NCI-H1105 (cell line): ENCODE measurements at regions not wholly inside any gene's neighbourhood (a gene's known extent, or its start where the extent isn't known, plus 50 kb on each side); places are given as distances from the start of the nearest gene placed in this dataset.

Source experiments
- DNase-seq: peaks from one replicate; lab custom pipeline; 2025; lab: John Stamatoyannopoulos, UW

DNA sequence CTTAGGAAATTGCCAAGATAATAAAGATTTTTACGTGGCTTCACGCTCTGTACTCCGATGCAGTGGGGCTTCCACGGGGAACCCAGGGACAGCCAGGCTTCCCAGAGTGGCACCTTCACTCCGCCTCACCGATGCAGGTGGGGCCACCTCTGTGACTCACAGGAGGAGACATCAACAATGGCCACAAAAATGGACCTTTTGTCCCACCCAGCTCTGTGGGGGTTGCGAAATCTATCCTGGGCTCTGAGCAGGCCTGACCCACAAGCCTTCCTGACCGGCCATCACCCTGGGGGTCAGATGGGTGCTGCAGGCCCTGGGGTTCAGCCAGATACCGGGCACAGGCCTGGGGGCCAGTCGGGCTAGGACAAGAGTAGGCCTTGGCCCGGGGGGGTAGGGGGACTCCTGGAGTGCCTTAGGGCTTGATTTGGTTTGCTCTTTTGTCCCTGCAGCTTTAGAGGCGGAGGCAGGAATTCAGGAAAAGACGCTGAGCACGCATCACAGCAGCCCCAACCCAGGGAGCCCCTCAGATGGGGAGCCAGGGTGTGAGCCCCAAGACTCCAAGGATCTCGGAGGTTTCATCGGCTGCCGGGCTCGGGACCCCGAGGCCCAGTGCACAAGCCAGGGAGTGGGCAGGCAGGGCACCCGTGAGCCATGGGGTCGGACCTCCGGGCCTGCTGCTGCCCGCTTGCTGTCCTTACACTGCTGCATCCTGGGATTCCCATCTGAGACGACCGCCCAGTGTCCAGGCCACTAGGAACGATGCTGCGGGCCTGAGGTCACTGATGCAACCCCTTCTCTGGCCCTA, 136.5 kb upstream of the NKX1-1 start:
- DNase-seq: no peak

DNA sequence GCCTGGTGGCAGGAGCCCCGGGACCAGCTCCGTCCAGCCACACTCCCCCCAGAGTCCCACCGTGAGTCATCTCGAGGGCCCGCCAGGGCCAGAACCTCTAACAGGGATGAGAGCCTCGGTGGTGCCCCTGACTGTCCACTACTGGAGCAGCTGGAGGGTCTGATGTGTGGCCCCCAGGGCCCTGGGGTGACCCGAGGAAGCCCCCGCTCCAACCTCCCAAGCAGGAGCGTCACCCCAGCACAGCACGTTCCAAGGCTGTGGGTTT, 135.9 kb upstream of the NKX1-1 start:
- DNase-seq: no peak

DNA sequence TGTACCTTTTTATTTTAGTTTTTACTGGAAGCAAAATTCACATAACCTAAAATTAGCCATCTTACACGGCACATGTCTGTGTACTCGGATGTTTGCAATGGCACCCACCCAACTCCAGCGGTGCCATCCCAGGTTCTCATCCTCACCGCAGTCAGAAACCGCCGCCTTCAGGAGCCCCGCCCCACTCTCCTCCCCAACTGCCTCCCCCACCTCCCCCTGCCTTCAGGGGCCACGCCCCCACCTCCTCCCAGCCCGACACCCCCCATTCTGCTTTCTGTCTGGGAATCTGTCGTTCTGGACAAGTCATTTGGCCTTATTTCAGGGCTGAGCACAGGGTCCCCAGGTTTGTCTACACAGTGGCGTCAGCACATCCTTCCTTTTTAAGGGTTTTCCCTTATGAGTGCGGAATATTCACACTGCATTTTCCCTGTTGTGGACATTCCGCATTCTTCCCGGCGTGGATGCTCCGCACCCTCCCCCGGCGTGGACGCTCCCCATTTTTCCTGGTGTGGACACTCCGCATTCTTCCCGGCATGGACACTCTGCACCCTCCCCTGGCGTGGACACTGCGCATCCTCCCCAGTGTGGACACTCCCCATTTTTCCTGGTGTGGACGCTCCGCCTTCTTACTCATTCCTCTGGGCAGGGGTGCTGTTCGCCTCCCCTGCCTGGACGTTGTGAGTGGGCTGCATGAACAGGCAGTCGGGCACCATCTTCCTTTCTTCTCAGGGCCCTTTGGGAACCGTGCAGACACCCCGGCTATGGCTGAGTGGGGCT, 135.4 kb upstream of the NKX1-1 start:
- no peak for DNase-seq

- no peak for DNase-seq
Measured at GRCh38 chr4:1540601-1541375, 134.5 kb upstream of the NKX1-1 start.

DNA sequence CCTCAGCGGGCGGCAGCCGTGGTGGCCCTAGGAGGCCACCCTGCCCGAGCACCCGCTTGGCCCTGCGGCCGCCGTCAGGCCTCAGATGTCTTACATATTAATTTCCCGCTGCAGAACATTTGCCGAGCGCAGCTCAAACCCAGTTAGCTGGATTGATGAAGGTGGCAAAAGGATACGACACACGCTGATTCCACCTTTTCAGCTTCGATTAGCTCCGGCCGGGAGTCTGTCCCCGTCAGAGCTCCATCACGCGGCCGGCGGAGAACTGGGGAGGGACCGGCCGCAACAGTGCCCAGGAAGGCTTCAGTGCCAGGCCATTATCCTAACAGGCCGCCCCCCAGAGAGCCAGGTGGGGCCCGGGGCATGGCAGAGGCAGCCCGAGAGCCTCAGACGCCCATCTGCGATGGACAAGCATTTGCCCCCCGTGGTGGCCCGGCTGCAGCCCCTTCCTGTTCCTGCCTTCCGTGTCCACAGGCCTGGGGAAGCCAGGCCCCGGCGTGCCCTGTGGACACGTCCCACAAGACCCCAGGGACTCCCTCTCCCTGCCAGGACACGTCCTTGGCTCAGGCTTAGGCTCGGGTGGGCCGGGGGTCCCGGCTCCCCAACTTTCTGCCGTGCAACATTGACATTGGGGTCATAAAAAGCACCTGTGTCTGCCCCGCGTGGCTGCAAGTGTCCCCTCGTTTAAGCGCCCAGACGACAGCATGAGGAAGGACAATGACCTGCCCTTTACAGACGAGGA, 133.8 kb upstream of the NKX1-1 start:
- no peak for DNase-seq

DNA sequence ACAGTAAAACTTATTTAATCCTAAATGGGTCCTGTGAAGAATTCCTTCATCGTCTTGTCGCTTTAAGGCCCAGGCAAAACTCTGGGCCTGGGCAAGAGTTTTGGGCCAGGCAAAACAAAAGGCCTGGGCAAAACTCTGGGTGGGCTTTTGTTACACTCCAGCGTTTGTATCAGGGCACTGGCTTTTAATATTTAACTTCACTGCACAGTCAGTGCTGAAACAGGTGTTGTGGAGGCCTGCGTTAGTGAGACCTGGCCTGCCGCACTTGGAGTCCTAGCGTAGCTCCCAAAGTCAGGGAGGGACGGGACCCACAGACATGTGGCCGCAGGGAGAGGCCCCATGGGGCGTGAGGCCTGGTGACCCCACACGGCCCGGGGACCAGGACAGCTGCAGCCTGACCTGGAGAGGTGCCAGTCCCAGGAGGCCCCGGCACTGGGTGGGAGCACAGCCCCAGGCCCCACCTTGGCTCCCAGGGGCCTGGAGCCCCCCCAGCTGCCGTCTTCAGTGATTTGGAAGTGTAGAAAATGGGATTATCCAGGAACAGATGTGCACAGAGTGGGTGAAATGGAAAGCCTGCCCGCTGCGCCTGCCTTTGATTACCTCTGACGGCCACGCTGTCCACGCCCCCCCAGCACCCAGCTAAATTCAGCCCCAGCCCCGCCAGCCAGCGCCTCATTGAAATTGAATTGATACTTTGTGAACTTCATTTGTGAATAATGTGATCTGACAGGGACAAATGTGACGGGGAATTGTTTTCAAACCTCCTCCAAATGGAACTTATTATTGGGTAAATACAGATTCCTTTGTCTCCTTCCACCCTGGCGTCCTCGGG, 132.9 kb upstream of the NKX1-1 start:
- no peak for DNase-seq

GRCh38 chr4:1538096-1538410, 131.8 kb upstream of the NKX1-1 start:
- no peak for DNase-seq

DNA sequence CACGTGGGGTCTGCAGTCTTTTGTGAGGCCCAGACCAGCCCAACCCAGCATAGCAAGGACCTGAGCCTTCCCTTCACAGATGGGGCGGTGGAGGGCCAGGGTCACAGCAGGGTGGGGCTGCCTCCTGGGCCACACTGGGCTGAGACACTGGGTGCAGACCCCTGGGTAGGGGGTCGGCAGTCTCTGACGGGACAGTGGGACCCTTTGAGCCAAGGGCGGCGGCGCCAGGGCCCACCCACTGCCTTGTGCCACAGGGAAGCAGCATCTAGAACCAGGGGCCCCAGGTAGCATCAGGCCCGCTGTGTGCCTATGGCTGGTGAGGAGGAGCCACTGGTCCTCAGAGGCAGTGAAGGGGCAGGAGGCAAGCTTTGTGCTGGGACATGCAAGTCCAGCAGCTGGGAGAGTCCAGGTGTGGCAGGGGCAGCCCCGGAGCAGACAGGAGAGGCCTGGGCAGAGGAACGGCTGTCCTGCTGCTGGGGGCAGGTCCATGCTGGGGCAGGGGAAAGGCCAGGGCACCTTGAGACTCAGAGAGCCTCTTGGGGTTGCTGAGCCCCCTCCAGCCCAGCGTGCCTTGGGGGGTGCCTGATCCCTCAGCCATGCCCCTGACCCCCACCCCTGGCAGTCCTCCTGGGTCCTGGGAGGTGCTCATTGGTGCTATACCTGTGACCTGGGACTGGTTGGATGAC, 131.3 kb upstream of the NKX1-1 start:
- no peak for DNase-seq

DNA sequence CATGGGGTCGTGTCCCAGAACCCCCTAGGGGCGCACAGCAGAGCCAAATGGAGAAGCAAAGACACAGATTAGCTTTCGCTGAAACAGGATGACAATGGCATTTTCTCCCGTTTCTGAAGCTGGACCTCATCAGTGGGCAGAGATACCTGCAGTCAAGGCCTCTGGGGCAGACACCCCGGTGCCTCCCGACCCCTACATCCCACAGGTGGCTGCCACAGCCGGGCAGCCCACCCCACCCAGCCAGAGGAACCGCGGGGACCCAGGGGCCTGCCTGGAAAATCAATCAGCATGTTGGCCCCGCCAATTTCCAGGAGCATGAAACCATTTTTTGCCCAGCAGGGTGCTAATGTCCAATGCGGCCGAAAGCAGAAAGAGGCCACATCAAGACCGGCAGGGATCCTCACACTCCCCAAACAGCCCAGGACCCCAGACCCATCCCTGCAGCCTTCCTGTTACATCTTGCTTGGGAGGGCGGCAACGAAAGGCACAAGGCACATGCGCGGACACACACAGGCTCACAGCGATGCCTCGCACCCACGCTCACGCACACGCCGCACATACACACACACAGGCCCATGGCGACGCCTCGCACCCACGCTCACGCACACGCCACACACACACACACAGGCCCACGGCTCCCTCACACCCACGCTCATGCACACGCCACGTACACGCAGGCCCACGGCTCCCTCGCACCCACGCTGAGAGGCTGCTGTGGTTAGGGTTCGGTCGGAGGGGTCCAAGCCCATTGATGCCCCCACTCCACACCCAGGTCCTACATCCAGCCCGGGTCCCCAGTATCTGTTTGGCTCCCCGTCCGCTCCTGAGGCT, 130.6 kb upstream of the NKX1-1 start:
- DNase-seq: no peak

DNA sequence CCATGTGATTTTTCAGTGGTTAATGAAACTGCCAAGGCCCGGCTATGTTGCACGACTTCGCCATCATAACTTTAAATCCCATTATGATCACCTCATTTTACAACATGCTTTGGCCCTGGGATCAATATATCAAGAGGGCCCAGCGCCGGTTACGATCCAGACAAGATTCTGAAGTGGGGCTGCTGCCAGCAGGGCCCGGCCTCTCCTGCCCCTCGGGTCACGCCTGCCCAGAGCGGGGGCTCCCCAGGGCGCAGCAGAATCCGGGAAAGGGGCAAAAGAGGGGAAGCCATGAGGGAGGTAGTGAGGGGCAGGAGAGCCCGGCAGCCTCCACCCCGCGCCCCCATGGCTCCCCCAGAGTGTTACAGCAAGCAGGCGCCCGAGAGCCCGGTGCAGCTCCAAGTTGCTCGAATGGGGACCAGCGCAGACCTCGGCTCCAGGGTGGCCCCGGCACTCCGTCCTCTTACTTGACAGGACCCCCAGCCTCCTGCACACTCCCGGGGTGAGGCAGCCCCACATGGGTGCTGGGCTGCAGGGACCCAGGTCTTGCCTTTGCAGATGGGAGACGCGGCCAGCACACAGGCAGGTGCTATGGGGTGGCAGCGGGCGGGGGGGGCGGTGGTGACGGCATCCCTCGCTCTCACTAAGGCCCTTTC, 129.8 kb upstream of the NKX1-1 start:
- no peak for DNase-seq

DNA sequence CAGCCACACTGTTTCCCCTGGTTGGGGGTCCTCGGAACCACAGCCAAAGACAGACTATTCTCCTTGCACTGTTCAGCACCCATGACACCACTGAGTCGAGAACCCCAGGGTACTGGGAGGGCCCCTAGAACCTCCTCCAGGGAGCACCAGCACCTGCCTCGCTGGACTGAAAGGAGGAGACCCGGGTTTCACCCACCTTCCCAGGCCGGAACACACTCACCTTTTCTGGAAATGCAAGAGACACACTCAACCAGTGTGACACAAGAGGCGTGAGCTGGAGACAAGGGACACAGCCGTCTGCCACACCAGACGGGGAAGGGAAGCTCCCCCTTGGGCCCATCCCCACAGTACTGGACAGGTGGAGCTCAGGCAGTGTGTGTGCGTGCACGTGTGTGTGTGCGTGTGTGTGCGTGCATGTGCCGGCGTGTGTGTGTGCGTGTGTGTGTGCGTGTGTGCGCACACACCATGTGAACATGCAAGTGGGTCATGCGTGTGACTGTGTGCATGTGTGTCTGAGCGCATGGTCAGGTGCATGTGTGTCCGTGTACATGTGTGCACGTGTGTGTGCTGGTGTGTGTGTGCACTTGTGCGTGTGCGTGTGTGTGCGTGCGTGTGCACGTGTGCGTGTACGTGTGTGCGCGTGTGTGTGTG, 128.8 kb upstream of the NKX1-1 start:
- DNase-seq: no peak

DNA sequence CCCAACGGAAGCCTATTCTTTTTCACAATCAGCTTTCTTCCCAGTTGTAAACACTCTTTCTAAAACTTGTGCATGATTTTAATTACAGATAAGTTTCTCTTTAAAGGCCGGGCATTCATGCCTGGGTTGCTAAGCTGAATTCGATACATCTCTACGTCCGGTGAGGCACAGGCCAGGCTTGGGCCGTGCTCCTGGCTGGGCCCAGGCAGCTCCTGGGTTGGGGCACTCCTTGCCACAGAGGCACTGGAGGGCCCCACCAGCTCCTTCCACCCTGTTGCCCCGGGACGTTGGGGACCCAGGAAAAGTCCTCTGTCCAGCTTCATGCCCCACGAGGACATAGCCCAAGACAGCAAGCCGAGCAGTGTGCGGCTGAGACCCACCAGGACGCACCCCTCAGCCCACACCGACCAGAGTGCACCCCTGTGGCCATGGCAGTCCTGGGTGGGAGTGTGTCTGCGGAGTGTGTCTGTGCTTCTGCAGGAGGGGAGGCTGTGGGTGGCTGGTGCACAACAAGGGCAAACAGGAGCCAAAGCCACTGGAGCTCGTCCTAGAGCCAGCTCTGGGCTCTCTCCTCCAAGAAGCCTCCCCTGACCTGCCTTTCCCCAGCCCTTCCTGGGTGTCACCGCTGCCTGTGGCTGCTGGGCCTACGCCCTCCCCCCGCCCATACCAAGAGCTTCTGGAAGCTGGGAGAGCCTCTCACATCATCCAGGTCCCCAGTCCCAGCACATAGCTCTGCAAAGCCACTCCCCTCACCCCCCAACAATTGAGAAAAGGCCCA, 128.0 kb upstream of the NKX1-1 start:
- no peak for DNase-seq

DNA sequence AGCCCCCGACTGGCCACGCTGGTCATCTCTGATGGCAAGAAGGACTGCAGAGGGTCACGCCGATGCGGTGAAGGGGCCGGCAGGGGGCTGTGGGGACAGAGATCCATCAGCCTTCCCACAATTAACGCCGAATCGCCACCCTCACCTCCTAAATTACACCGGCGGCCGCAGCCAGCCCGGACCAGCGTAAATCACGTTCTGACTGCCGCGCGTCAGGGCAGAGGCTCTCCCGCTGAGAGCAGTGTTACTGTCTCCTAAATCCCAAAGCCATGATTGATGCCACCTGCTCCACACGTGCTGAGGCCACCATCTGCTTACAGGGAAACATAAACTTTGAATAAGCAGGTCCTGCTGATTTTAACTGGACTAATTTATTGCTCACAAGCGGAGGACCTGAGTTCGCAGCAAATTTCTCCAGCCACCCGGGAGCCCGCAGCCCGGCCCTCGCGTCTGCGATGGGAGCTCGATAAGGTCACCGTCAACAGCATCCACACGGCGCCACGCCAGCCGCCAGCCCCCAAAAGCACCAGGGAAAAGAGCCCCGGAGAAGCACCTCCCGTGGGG, 127.3 kb upstream of the NKX1-1 start:
- DNase-seq: no peak

DNA sequence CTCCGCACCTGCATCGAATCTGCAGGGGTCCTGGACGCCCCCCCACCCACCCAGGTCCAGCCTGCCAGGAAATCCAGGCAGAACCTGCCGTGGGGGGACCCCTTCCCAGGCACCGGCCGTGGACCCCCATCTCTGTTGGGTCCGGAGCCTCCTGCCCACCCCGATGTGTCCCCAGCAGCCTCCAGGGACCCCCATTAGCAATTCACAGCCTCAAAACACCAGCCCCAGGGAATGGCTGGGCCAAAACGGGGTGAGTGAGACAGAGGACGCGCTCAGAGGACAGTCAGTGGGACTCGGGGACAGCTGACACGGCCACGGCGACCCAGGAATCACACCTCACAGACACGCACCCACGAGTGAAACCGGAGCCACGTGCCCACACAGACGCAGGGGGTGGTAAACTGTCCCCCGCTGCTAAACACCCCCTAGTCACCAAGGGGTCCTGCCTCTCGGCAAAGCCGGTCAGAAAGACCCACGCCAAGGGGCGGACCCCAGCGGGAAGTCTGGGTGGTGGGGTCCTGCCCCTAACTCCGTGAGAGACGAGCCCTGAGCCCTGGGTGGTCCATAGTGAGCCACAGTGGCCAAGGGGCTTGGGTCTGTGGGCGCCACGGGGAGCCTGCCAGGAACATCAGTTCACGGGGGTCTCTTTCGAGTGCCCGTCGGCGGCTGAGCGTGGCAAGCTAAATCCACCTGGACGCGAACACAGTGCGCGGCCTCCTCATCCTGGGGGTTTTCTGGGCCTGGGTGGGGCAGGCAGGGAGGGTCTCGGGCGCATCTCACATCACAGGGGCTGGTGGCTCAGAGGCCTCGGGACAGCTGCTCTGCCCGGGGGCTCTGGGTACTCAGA, 126.5 kb upstream of the NKX1-1 start:
- DNase-seq: no peak

GRCh38 chr4:1531683-1532548, 125.7 kb upstream of the NKX1-1 start:
- DNase-seq: no peak

- DNase-seq: no peak
Measured at GRCh38 chr4:1530356-1530755, 124.1 kb upstream of the NKX1-1 start.
